ENCODE measurements at regions not wholly inside any gene's neighbourhood (a gene's known extent, or its start where the extent isn't known, plus 50 kb on each side); places are given as distances from the start of the nearest gene placed in this dataset.

DNA sequence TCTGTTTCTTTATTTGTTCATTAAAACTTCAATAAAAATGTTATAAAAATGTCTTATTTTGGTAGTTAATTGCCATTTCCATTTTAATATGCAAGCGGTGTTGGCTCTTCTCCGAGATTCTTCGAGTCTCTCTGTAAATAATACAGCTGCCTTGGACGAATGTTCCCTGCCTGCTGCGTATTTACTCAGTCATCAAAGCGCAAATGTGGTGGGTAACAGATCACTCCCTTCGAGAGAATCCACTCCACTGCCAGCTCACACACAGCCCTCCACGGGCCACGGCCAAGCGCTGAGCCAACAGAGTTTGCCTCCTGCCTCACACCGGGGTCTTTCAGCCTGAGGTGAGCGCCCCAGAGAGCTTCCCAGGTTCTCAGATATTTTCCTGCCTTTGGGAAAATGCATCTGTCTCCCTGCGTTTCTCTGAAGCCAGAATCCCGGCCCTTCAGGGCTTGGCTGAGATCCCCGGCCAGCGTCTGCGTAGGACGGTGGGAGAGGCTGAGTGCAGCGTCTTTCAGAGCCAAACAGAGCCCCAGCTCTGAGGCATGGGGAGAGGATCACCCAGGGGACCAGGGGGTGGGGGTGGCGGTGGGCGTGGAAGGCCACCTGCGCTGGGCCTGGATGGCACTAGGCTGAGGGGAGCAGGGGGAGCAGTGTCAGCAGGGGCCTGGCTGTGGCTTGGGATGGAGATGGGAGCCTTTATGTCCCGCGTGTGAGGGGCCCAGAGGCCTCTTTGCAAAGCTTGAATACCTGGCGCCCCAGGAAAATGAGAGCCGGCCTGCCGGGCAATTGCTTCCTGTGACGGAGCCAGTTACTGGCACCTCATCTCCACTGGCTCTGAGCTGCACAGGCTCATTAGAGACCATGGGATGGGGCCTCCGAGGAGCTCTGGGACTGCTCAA, 248.7 kb downstream of the RBFOX3 start:
- no peak for TF ChIP-seq EP300 (IDR thresholded peaks at IDR 0.05; ENCODE audit: borderline replicate concordance)
- TF ChIP-seq CEBPB (IDR thresholded peaks at IDR 0.05) = no peak
- TF ChIP-seq RAD21 (IDR thresholded peaks at IDR 0.05; ENCODE audit: low read depth) = no peak
- no peak for TF ChIP-seq TAF1 (IDR thresholded peaks at IDR 0.05; ENCODE audit: low read depth)
- TF ChIP-seq YY1 (IDR thresholded peaks at IDR 0.05; ENCODE audit: low read depth) = no peak
- TF ChIP-seq, protein P1, sequence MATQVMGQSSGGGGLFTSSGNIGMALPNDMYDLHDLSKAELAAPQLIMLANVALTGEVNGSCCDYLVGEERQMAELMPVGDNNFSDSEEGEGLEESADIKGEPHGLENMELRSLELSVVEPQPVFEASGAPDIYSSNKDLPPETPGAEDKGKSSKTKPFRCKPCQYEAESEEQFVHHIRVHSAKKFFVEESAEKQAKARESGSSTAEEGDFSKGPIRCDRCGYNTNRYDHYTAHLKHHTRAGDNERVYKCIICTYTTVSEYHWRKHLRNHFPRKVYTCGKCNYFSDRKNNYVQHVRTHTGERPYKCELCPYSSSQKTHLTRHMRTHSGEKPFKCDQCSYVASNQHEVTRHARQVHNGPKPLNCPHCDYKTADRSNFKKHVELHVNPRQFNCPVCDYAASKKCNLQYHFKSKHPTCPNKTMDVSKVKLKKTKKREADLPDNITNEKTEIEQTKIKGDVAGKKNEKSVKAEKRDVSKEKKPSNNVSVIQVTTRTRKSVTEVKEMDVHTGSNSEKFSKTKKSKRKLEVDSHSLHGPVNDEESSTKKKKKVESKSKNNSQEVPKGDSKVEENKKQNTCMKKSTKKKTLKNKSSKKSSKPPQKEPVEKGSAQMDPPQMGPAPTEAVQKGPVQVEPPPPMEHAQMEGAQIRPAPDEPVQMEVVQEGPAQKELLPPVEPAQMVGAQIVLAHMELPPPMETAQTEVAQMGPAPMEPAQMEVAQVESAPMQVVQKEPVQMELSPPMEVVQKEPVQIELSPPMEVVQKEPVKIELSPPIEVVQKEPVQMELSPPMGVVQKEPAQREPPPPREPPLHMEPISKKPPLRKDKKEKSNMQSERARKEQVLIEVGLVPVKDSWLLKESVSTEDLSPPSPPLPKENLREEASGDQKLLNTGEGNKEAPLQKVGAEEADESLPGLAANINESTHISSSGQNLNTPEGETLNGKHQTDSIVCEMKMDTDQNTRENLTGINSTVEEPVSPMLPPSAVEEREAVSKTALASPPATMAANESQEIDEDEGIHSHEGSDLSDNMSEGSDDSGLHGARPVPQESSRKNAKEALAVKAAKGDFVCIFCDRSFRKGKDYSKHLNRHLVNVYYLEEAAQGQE (IDR thresholded peaks at IDR 0.05; ENCODE audit: low read depth) = no peak
- TF ChIP-seq, protein P2, sequence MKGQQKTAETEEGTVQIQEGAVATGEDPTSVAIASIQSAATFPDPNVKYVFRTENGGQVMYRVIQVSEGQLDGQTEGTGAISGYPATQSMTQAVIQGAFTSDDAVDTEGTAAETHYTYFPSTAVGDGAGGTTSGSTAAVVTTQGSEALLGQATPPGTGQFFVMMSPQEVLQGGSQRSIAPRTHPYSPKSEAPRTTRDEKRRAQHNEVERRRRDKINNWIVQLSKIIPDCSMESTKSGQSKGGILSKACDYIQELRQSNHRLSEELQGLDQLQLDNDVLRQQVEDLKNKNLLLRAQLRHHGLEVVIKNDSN (IDR thresholded peaks at IDR 0.05) = no peak
- TF ChIP-seq, protein P3, sequence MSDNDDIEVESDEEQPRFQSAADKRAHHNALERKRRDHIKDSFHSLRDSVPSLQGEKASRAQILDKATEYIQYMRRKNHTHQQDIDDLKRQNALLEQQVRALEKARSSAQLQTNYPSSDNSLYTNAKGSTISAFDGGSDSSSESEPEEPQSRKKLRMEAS (IDR thresholded peaks at IDR 0.05) = no peak
